Prostate gland (tissue), 2 donors: ENCODE measurements at regions not wholly inside any gene's neighbourhood (a gene's known extent, or its start where the extent isn't known, plus 50 kb on each side); places are given as distances from the start of the nearest gene placed in this dataset.

Experiments
- CTCF ChIP-seq, 4 experiments: fragments of 200-600 bp in 2 of 4; fragments of 450-650 bp in 2 of 4; sonication (generic) in 2 of 4; IDR thresholded peaks; 1 replicate in 3 of 4; 2 replicates in 1 of 4; pipeline ENCODE4 v1.5.1; 2016 to 2019; ENCODE audit warnings: antibody characterized with exemption in 4 of 4, mild to moderate bottlenecking in 2 of 4, moderate library complexity in 2 of 4
- POLR2A ChIP-seq: fragments of 450-650 bp; IDR thresholded peaks from one replicate; pipeline ENCODE4 v1.6.1; 2016; ENCODE audit warnings: antibody characterized with exemption, mild to moderate bottlenecking
- POLR2AphosphoS5 ChIP-seq: sonication (generic); formaldehyde crosslinking; IDR thresholded peaks from one replicate; pipeline ENCODE4 v1.6.1; 2017; ENCODE audit warnings: antibody characterized with exemption

- TF ChIP-seq CTCF (IDR thresholded peaks at IDR 0.05) (no peak), POLR2AphosphoS5 (no peak), POLR2A (no peak)
Observed at GRCh38 chr2:81213598-81213997, 909.0 kb upstream of the LRRTM1 start.
